Transverse colon (tissue), 4 donors: ENCODE measurements at regions not wholly inside any gene's neighbourhood (a gene's known extent, or its start where the extent isn't known, plus 50 kb on each side); places are given as distances from the start of the nearest gene placed in this dataset.

Source experiments
- DNase-seq: peaks from one replicate; pipeline ENCODE4 v3.0.0-alpha.2; 2019
- H3K27ac ChIP-seq, 4 donors: fragments of 200-600 bp; sonication (generic); 2 replicates each; pipeline ENCODE4 v1.5.1; 2016 to 2018; ENCODE audit warnings: inconsistent platforms in 4 of 4
- H3K27me3 ChIP-seq: fragments of 200-600 bp; sonication (generic); 2 replicates; pipeline ENCODE4 v1.5.1; 2017; ENCODE audit warnings: inconsistent platforms
- H3K36me3 ChIP-seq, 4 donors: fragments of 200-600 bp; sonication (generic); 2 replicates each; pipeline ENCODE4 v1.5.1; 2017 to 2019; ENCODE audit warnings: inconsistent platforms in 4 of 4
- H3K4me1 ChIP-seq, 4 donors: fragments of 200-600 bp; sonication (generic); 2 replicates each; pipeline ENCODE4 v1.5.1; 2017 to 2020; ENCODE audit warnings: inconsistent platforms in 4 of 4
- H3K4me3 ChIP-seq, 4 donors: fragments of 200-600 bp; sonication (generic); 1 replicate in 1 of 4; 2 replicates in 3 of 4; pipeline versions ENCODE4 v1.5.1 to v1.6.1; 2017 to 2019; ENCODE audit warnings: inconsistent platforms in 4 of 4
- H3K9me3 ChIP-seq, 2 donors: fragments of 200-600 bp; sonication (generic); 2 replicates each; pipeline ENCODE4 v1.5.1; 2017 to 2019; ENCODE audit warnings: inconsistent platforms in 2 of 2
- EP300 ChIP-seq: sonication (generic); formaldehyde crosslinking; IDR thresholded peaks from one replicate; pipeline ENCODE4 v1.6.1; 2017; ENCODE audit warnings: antibody characterized with exemption, low read depth
- POLR2A ChIP-seq: fragments of 450-650 bp; IDR thresholded peaks from one replicate; pipeline ENCODE4 v1.6.1; 2016; ENCODE audit warnings: antibody characterized with exemption, mild to moderate bottlenecking, moderate library complexity
- POLR2AphosphoS5 ChIP-seq, 3 donors: sonication (generic); formaldehyde crosslinking; IDR thresholded peaks; one replicate each; pipeline ENCODE4 v1.6.1; 2016; ENCODE audit warnings: antibody characterized with exemption in 3 of 3
- WGBS, 2 donors: methylation state at CpG; one replicate each; pipeline ENCODE4 v1.1.5; 2018; ENCODE audit warnings: low coverage in 1 of 2; 5-methylcytosine and 5-hydroxymethylcytosine counted together
- in situ Hi-C, 4 donors: fragments of 200-750 bp; cut with MboI; loops; one replicate each; pipeline versions ENCODE4 v1.15.0 to v1.15.1; 2017; ENCODE audit warnings: low sequenced_read_pairs in 3 of 4, low pct_ligation_motif_present in 1 of 4, low pct_unique_long_range_greater_than_20kb in 1 of 4
- intact Hi-C: fragments of 100-400 bp; cut with DNase I; formaldehyde crosslinking; loops from one replicate; pipeline ENCODE4 v1.15.1; 2023; ENCODE audit warnings: low total_unique reads
- TF ChIP-seq, protein P1 (sequence below), 5 experiments: fragments of 200-600 bp in 3 of 5; fragments of 450-650 bp in 2 of 5; sonication (generic) in 3 of 5; IDR thresholded peaks; 1 replicate in 2 of 5; 2 replicates in 3 of 5; pipeline ENCODE4 v1.5.1; 2016 to 2017; ENCODE audit warnings: antibody characterized with exemption in 5 of 5, inconsistent platforms in 3 of 5, mild to moderate bottlenecking in 2 of 5, moderate library complexity in 1 of 5

- 69 to 87% methylated on average over 2 of the region's 2 CpGs for WGBS, 2 donors
- no peak for DNase-seq
- intact Hi-C loops = no loop called here
Observed at GRCh38 chr2:75309596-75310463, 110.5 kb upstream of the TACR1 start.

DNA sequence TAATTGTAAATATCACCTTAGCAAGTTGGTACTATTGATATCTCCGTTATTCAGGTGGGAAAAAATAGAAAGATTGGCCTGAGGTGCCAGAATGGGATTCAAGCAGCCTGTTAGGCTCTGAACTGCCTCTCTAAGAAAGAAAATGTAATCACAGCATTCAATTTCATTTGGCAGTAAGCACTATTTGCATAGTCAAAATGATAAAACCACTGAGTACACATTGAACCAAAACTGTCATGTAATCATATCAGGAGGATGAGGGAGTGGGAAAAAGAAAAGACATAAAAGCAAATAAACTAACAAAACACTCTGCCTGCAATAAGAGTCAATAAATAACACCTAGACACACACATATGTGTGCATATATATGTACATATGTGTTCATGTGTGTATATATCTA, 103.9 kb upstream of the TACR1 start:
- Histone ChIP-seq H3K27me3 (no peaks in the 10 kb centered on the region), H3K9me3 (no peaks in the 10 kb centered on the region), H3K36me3 (no peaks in the 10 kb centered on the region), H3K4me3 (no peak overlapping the region), H3K4me1 (no peaks in the 10 kb centered on the region), H3K27ac (no peak overlapping the region)
- in situ Hi-C loops (no loop called here), intact Hi-C loops (no loop called here)
- TF ChIP-seq EP300 = no peak
- TF ChIP-seq POLR2AphosphoS5 (IDR thresholded peaks at IDR 0.05) = no peak
- TF ChIP-seq, protein P1, sequence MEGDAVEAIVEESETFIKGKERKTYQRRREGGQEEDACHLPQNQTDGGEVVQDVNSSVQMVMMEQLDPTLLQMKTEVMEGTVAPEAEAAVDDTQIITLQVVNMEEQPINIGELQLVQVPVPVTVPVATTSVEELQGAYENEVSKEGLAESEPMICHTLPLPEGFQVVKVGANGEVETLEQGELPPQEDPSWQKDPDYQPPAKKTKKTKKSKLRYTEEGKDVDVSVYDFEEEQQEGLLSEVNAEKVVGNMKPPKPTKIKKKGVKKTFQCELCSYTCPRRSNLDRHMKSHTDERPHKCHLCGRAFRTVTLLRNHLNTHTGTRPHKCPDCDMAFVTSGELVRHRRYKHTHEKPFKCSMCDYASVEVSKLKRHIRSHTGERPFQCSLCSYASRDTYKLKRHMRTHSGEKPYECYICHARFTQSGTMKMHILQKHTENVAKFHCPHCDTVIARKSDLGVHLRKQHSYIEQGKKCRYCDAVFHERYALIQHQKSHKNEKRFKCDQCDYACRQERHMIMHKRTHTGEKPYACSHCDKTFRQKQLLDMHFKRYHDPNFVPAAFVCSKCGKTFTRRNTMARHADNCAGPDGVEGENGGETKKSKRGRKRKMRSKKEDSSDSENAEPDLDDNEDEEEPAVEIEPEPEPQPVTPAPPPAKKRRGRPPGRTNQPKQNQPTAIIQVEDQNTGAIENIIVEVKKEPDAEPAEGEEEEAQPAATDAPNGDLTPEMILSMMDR (IDR thresholded peaks at IDR 0.05) = no peak
- no peak for TF ChIP-seq POLR2A
- no peak for DNase-seq
- WGBS, 2 donors = 56 to 57% methylated on average over 1 of the region's 1 CpG

More at GRCh38 chr2:75309596-75310463, 110.5 kb upstream of the TACR1 start:
- Histone ChIP-seq H3K27ac (no peak overlapping the region), H3K27me3 (no peaks in the 10 kb centered on the region), H3K4me3 (no peak overlapping the region), H3K36me3 (no peaks in the 10 kb centered on the region), H3K9me3 (no peaks in the 10 kb centered on the region), H3K4me1 (no peaks in the 10 kb centered on the region)
- TF ChIP-seq POLR2A (no peak), EP300 (no peak), POLR2AphosphoS5 (IDR thresholded peaks at IDR 0.05) (no peak)
- TF ChIP-seq, protein P1 (IDR thresholded peaks at IDR 0.05) = no peak
- in situ Hi-C loops = no loop called here

DNA sequence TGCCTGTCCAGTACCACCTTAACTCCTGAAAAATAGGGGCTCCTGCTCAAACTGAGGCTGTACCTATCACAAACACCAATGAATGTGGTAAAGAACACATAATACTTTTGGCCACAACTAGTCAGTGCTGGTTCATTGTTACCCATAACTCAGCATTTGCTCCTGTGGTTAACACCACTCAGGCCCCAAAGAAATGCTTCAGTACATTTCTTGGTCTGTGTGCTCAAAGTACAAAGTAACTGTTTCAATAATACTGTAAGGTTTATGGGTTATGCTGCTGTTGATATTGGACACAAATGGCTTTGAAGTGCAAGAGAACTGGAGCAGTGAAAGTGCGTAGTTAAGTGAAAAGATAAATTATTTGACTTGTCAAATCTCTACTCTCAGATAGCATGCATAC, 95.0 kb upstream of the TACR1 start:
- in situ Hi-C loops (no loop called here), intact Hi-C loops (no loop called here)
- Histone ChIP-seq H3K36me3 (no peaks in the 10 kb centered on the region), H3K4me3 (no peak overlapping the region), H3K27me3 (no peaks in the 10 kb centered on the region), H3K27ac (no peak overlapping the region), H3K4me1 (no peaks in the 10 kb centered on the region), H3K9me3 (no peaks in the 10 kb centered on the region)
- DNase-seq = no peak
- 72 to 92% methylated on average over 1 of the region's 1 CpG for WGBS, 2 donors
- TF ChIP-seq EP300 (no peak), POLR2A (no peak), POLR2AphosphoS5 (IDR thresholded peaks at IDR 0.05) (no peak)
- TF ChIP-seq, protein P1 (IDR thresholded peaks at IDR 0.05) = no peak

- 44 to 56% methylated on average over 1 of the region's 1 CpG for WGBS, 2 donors
- Histone ChIP-seq H3K9me3 (no peaks in the 10 kb centered on the region), H3K27ac (no peak overlapping the region), H3K4me1 (no peaks in the 10 kb centered on the region), H3K4me3 (no peak overlapping the region), H3K27me3 (no peaks in the 10 kb centered on the region), H3K36me3 (no peaks in the 10 kb centered on the region)
- in situ Hi-C loops (no loop called here), intact Hi-C loops (no loop called here)
- no peak for TF ChIP-seq POLR2AphosphoS5 (IDR thresholded peaks at IDR 0.05)
- TF ChIP-seq, protein P1 (IDR thresholded peaks at IDR 0.05) = no peak
- DNase-seq = no peak
Observed at GRCh38 chr2:75292826-75293225, 93.5 kb upstream of the TACR1 start.
